ENCODE measurements at regions not wholly inside any gene's neighbourhood (a gene's known extent, or its start where the extent isn't known, plus 50 kb on each side); places are given as distances from the start of the nearest gene placed in this dataset.
"Not testable (repeated sequence)": the region's sequence is repeated elsewhere in the genome, so short reads cannot be mapped to it uniquely, and the experiment has no call there.

DNA sequence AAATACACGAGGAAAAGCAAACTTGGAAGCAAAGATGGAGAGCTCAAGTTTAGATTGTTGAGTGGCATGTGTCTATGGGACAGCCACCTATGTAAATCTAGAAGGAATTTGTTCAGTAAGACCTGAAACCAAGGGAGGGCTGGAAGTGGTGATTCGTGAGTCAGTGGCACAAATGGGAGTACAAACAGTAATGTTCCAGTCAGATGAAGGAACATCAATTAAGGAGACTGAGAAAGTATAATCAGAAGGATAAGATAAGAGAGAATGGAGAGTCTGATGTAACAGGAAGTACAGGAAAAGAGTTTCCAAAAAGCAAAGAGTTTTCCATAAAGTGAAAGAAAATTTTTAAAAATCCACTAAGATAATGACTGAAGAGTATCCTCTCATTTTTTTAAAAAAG lies 544.2 kb downstream of the KIF20B start:
- Histone ChIP-seq H3K36me3 (replicated peaks in 1 of 2; ENCODE audit: control extremely low read depth in 1 of 2, control insufficient read depth in 1 of 2, extremely low read depth in 1 of 2, insufficient read depth in 2 of 2, low read length in 1 of 2) (no peaks in the 10 kb centered on the region), H3K4me3 (ENCODE audit: control extremely low read depth in 1 of 5, extremely low read depth in 1 of 5, insufficient read depth in 1 of 5, low read depth in 2 of 5, low read length in 4 of 5) (no peak overlapping the region), H3K4me1 (ENCODE audit: control insufficient read depth in 2 of 2, insufficient read depth in 2 of 2, low read length in 2 of 2) (no peaks in the 10 kb centered on the region), H3K9ac (ENCODE audit: low read length) (no peak overlapping the region), H3K27ac (ENCODE audit: low read length in 2 of 2) (no peak overlapping the region), H3K79me2 (ENCODE audit: control insufficient read depth, insufficient read depth, low read length) (no peaks in the 10 kb centered on the region), H3K9me3 (ENCODE audit: control extremely low read depth in 1 of 3, control insufficient read depth in 2 of 3, insufficient read depth in 1 of 3, low read length in 2 of 3) (no peaks in the 10 kb centered on the region), H2AFZ (ENCODE audit: insufficient read depth, low read depth, low read length, poor library complexity, severe bottlenecking) (no peak overlapping the region), H4K20me1 (ENCODE audit: control insufficient read depth, insufficient read depth, low read length, poor library complexity, severe bottlenecking) (no peaks in the 10 kb centered on the region), H3K4me2 (replicated peaks; ENCODE audit: low read depth, low read length, poor library complexity, severe bottlenecking) (no peak overlapping the region), H3K27me3 (replicated peaks in 1 of 4; ENCODE audit: control extremely low read depth in 1 of 4, control insufficient read depth in 3 of 4, insufficient read depth in 4 of 4, low read length in 3 of 4) (no peaks in the 10 kb centered on the region)
- POLR2A ChIA-PET: no interaction called here
- Mint-ChIP-seq H3K4me1 (no peaks in the 10 kb centered on the region), H3K4me3 (no peak overlapping the region), H3K9me3 (ENCODE audit: insufficient read depth) (no peaks in the 10 kb centered on the region), H3K27ac (no peak overlapping the region), H3K27me3 (peaks cover 2% of the 10 kb centered on the region)
- intact Hi-C loops (cut with micrococcal nuclease): no loop called here
- ATAC-seq (ENCODE audit: low read depth) (no peak), DNase-seq (no peak)
- 61% methylated on average over 2 of the region's 2 CpGs for WGBS (ENCODE audit: insufficient coverage)
- TF ChIP-seq, protein P1, sequence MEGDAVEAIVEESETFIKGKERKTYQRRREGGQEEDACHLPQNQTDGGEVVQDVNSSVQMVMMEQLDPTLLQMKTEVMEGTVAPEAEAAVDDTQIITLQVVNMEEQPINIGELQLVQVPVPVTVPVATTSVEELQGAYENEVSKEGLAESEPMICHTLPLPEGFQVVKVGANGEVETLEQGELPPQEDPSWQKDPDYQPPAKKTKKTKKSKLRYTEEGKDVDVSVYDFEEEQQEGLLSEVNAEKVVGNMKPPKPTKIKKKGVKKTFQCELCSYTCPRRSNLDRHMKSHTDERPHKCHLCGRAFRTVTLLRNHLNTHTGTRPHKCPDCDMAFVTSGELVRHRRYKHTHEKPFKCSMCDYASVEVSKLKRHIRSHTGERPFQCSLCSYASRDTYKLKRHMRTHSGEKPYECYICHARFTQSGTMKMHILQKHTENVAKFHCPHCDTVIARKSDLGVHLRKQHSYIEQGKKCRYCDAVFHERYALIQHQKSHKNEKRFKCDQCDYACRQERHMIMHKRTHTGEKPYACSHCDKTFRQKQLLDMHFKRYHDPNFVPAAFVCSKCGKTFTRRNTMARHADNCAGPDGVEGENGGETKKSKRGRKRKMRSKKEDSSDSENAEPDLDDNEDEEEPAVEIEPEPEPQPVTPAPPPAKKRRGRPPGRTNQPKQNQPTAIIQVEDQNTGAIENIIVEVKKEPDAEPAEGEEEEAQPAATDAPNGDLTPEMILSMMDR (IDR thresholded peaks at IDR 0.05): no peak
- no peak for TF ChIP-seq EZH2 (IDR thresholded peaks at IDR 0.05; ENCODE audit: borderline replicate concordance, insufficient read depth, low read depth, low read length, poor library complexity, severe bottlenecking)
- CTCF ChIA-PET: no interaction called here

DNA sequence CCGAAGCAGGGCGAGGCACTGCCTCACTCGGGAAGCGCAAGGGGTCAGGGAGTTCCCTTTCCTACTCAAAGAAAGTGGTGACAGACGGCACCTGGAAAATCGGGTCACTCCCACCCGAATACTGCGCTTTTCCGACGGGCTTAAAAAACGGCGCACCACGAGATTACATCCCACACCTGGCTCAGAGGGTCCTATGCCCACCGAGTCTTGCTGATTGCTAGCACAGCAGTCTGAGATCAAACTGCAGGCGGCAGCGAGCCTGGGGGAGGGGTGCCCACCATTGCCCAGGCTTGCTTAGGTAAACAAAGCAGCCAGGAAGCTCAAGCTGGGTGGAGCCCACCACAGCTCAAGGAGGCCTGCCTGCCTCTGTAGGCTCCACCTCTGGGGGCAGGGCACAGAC lies 549.4 kb downstream of the KIF20B start:
- H3K27ac Mint-ChIP-seq; intact Hi-C loops (cut with micrococcal nuclease); H3K4me1 Mint-ChIP-seq; ATAC-seq (ENCODE audit: low read depth); H3K9ac ChIP-seq (ENCODE audit: low read length); H3K27ac ChIP-seq (ENCODE audit: low read length in 2 of 2); H3K9me3 Mint-ChIP-seq (ENCODE audit: insufficient read depth); H3K36me3 ChIP-seq (replicated peaks in 1 of 2; ENCODE audit: control extremely low read depth in 1 of 2, control insufficient read depth in 1 of 2, extremely low read depth in 1 of 2, insufficient read depth in 2 of 2, low read length in 1 of 2); H3K9me3 ChIP-seq (ENCODE audit: control extremely low read depth in 1 of 3, control insufficient read depth in 2 of 3, insufficient read depth in 1 of 3, low read length in 2 of 3); H3K27me3 ChIP-seq (replicated peaks in 1 of 4; ENCODE audit: control extremely low read depth in 1 of 4, control insufficient read depth in 3 of 4, insufficient read depth in 4 of 4, low read length in 3 of 4); H3K4me3 Mint-ChIP-seq; H3K27me3 Mint-ChIP-seq; CTCF ChIA-PET; H3K79me2 ChIP-seq (ENCODE audit: control insufficient read depth, insufficient read depth, low read length); DNase-seq; H3K4me2 ChIP-seq (replicated peaks; ENCODE audit: low read depth, low read length, poor library complexity, severe bottlenecking); H3K4me3 ChIP-seq (ENCODE audit: control extremely low read depth in 1 of 5, extremely low read depth in 1 of 5, insufficient read depth in 1 of 5, low read depth in 2 of 5, low read length in 4 of 5); POLR2A ChIA-PET; H4K20me1 ChIP-seq (ENCODE audit: control insufficient read depth, insufficient read depth, low read length, poor library complexity, severe bottlenecking); H2AFZ ChIP-seq (ENCODE audit: insufficient read depth, low read depth, low read length, poor library complexity, severe bottlenecking); H3K4me1 ChIP-seq (ENCODE audit: control insufficient read depth in 2 of 2, insufficient read depth in 2 of 2, low read length in 2 of 2): not testable (repeated sequence)
- WGBS (ENCODE audit: insufficient coverage): 94% methylated on average over 12 of the region's 16 CpGs

All from B cell (primary cell).